HCT116 (cell line): ENCODE measurements at regions not wholly inside any gene's neighbourhood (a gene's known extent, or its start where the extent isn't known, plus 50 kb on each side); places are given as distances from the start of the nearest gene placed in this dataset.

Experiments used
- ATAC-seq: fragments of 200-7000 bp; cut with Tn5 transposase; 2 replicates; pipeline ENCODE4 v1.9.1; 2020; ENCODE audit warnings: mild to moderate bottlenecking, moderate library complexity
- BruUV-seq: library from RNA; stranded (reverse); fragments of 400-500 nt; replicated peaks from 2 replicates; lab custom pipeline; 2021; lab: Mats Ljungman, UMichigan
- CTCF ChIA-PET: fragments of 300-600 bp; sonication (Branson Sonifier 250); formaldehyde crosslinking; loops from one replicate; lab custom pipeline; 2021; ENCODE audit warnings: antibody characterized with exemption; lab: Charles Lee
- POLR2A ChIA-PET: fragments of 300-600, 350-600 bp; sonication (Branson Sonifier 250); formaldehyde crosslinking; loops from one replicate; lab custom pipeline; 2021; ENCODE audit warnings: antibody characterized with exemption; lab: Charles Lee
- RAD21 ChIA-PET, 2 experiments: fragments of 300-600 bp; sonication (Branson Sonifier 250); formaldehyde crosslinking; loops; one replicate each; lab custom pipeline; 2023; ENCODE audit warnings: low total read pairs in 2 of 2; ENCODE audit not compliant: uncharacterized antibody in 2 of 2, unreplicated experiment in 2 of 2, low non-redundant PET in 1 of 2; lab: Charles Lee
- DNase-seq: peaks from one replicate; pipeline ENCODE4 v3.0.0-alpha.2; 2010; ENCODE audit warnings: low read depth, low spot score
- H2AFZ ChIP-seq: fragments of 200-600 bp; shearing (Covaris generic), sonication (generic); 2 replicates; pipeline ENCODE4 v1.6.1; 2017; ENCODE audit warnings: low read depth, mixed run types, mixed read lengths, antibody characterized with exemption, low read length; ENCODE audit not compliant: poor library complexity, severe bottlenecking
- H3K27ac ChIP-seq: 2 replicates; pipeline ENCODE4 v1.5.1; 2012; ENCODE audit warnings: low read depth, low read length
- H3K27me3 ChIP-seq: fragments of 200-600 bp; sonication (generic); 2 replicates; pipeline ENCODE4 v1.6.1; 2016; ENCODE audit warnings: mixed run types, low read length, mixed read lengths; ENCODE audit not compliant: insufficient read depth
- H3K36me3 ChIP-seq, 2 experiments: fragments of 200-500 bp in 1 of 2; fragments of 200-600 bp in 1 of 2; sonication (Bioruptor generic) in 1 of 2; sonication (generic) in 1 of 2; 2 replicates each; pipeline versions ENCODE4 v1.5.1 to v1.6.1; 2014 to 2016; ENCODE audit warnings: low read length in 2 of 2, inconsistent platforms in 1 of 2, mixed read lengths in 1 of 2, mixed run types in 1 of 2; ENCODE audit not compliant: insufficient read depth in 2 of 2, control insufficient read depth in 1 of 2
- H3K4me1 ChIP-seq, 2 experiments: fragments of 200-600 bp in 1 of 2; sonication (generic) in 1 of 2; 2 replicates each; pipeline versions ENCODE4 v1.5.1 to v1.6.1; 2012 to 2017; ENCODE audit warnings: low read length in 2 of 2, inconsistent platforms in 1 of 2, mild to moderate bottlenecking in 1 of 2, mixed read lengths in 1 of 2, mixed run types in 1 of 2, moderate library complexity in 1 of 2; ENCODE audit not compliant: insufficient read depth in 2 of 2, control insufficient read depth in 1 of 2
- H3K4me2 ChIP-seq: fragments of 200-600 bp; sonication (generic); 2 replicates; pipeline ENCODE4 v1.6.1; 2017; ENCODE audit warnings: mixed run types, low read length, mixed read lengths
- H3K4me3 ChIP-seq, 2 experiments: fragments of 200-600 bp in 1 of 2; sonication (generic) in 1 of 2; replicated peaks in 1 of 2; 2 replicates each; pipeline ENCODE4 v1.5.1; 2011 to 2016; ENCODE audit warnings: low read length in 2 of 2, control low read depth in 1 of 2, low read depth in 1 of 2, mild to moderate bottlenecking in 1 of 2, mixed read lengths in 1 of 2, mixed run types in 1 of 2
- H3K79me2 ChIP-seq: fragments of 200-600 bp; sonication (generic); 2 replicates; pipeline ENCODE4 v1.6.1; 2017; ENCODE audit warnings: mild to moderate bottlenecking, mixed run types, low read length, moderate library complexity, mixed read lengths; ENCODE audit not compliant: insufficient read depth
- H3K9ac ChIP-seq: fragments of 200-600 bp; sonication (generic); 2 replicates; pipeline ENCODE4 v1.6.1; 2016; ENCODE audit warnings: low read length, mixed read lengths
- H3K9me2 ChIP-seq: fragments of 200-600 bp; sonication (generic), shearing (Covaris generic); 2 replicates; pipeline ENCODE4 v1.6.1; 2017; ENCODE audit warnings: mixed run types, mild to moderate bottlenecking, moderate library complexity; ENCODE audit not compliant: insufficient read depth
- H3K9me3 ChIP-seq, 2 experiments: fragments of 200-500 bp in 1 of 2; fragments of 200-600 bp in 1 of 2; sonication (Bioruptor generic) in 1 of 2; sonication (generic) in 1 of 2; 2 replicates each; pipeline ENCODE4 v1.6.1; 2014 to 2017; ENCODE audit warnings: low read length in 2 of 2, mixed read lengths in 2 of 2, inconsistent platforms in 1 of 2, low read depth in 1 of 2, mild to moderate bottlenecking in 1 of 2, mixed run types in 1 of 2, moderate library complexity in 1 of 2; ENCODE audit not compliant: control insufficient read depth in 1 of 2, insufficient read depth in 1 of 2
- H4K20me1 ChIP-seq: fragments of 200-600 bp; sonication (generic), shearing (Covaris generic); 2 replicates; pipeline ENCODE4 v1.6.1; 2017; ENCODE audit warnings: mixed run types, mild to moderate bottlenecking, moderate library complexity; ENCODE audit not compliant: insufficient read depth
- CBX3 ChIP-seq: IDR thresholded peaks from 2 replicates; pipeline ENCODE4 v1.6.1; 2012; ENCODE audit warnings: low read depth
- ELF1 ChIP-seq: IDR thresholded peaks from 2 replicates; pipeline ENCODE4 v1.6.1; 2012; ENCODE audit warnings: low read depth, borderline replicate concordance
- EZH2 ChIP-seq: fragments of 200-600 bp; sonication (generic); IDR thresholded peaks from 2 replicates; pipeline ENCODE4 v1.6.1; 2017; ENCODE audit warnings: antibody characterized with exemption, mixed run types
- EZH2phosphoT487 ChIP-seq: fragments of 200-600 bp; IDR thresholded peaks from 2 replicates; pipeline ENCODE4 v1.6.1; 2018; ENCODE audit warnings: antibody characterized with exemption, borderline replicate concordance
- FOSL1 ChIP-seq: IDR thresholded peaks from 2 replicates; pipeline ENCODE4 v1.6.1; 2012; ENCODE audit warnings: low read depth
- POLR2A ChIP-seq: IDR thresholded peaks from 2 replicates; pipeline ENCODE4 v1.7.0; 2011; ENCODE audit warnings: borderline replicate concordance; ENCODE audit not compliant: insufficient read depth, insufficient read length; ENCODE audit errors: extremely low read depth
- RAD21 ChIP-seq: IDR thresholded peaks from 2 replicates; pipeline ENCODE4 v1.6.1; 2012; ENCODE audit warnings: low read depth, mild to moderate bottlenecking
- SIN3A ChIP-seq: IDR thresholded peaks from 2 replicates; pipeline ENCODE4 v1.6.1; 2012; ENCODE audit warnings: low read depth
- SP1 ChIP-seq: IDR thresholded peaks from 2 replicates; pipeline ENCODE4 v1.6.1; 2012; ENCODE audit warnings: low read depth
- TCF7L2 ChIP-seq: IDR thresholded peaks from 2 replicates; pipeline ENCODE4 v1.7.0; 2011; ENCODE audit warnings: borderline replicate concordance, inconsistent platforms; ENCODE audit not compliant: insufficient read depth, insufficient read length; ENCODE audit errors: extremely low read depth
- YY1 ChIP-seq: IDR thresholded peaks from 2 replicates; pipeline ENCODE4 v1.6.1; 2011; ENCODE audit warnings: low read length, low read depth, moderate library complexity, mild to moderate bottlenecking; ENCODE audit not compliant: insufficient replicate concordance; ENCODE audit errors: extremely low read depth
- ZFX ChIP-seq: fragments of 450-650 bp; IDR thresholded peaks from 2 replicates; pipeline ENCODE4 v1.6.1; 2017
- ZNF274 ChIP-seq: fragments of 200-500 bp; sonication (Bioruptor generic); IDR thresholded peaks from 2 replicates; pipeline ENCODE4 v1.6.1; 2014; ENCODE audit warnings: mild to moderate bottlenecking, low read depth, low read length, inconsistent platforms
- intact Hi-C: fragments of 100-400 bp; cut with micrococcal nuclease; formaldehyde crosslinking; loops from 2 replicates; pipeline ENCODE4 v1.10.0; 2022
- TF ChIP-seq, protein P1 (sequence below): IDR thresholded peaks from 2 replicates; pipeline ENCODE4 v1.6.1; 2012
- TF ChIP-seq, protein P2 (sequence below): IDR thresholded peaks from 2 replicates; pipeline ENCODE4 v1.6.1; 2012
- TF ChIP-seq, protein P3 (sequence below), 3 experiments: fragments of 200-600 bp in 1 of 3; sonication (generic) in 1 of 3; IDR thresholded peaks in 2 of 3; conservative IDR thresholded peaks in 1 of 3; 2 replicates each; pipeline ENCODE4 v1.5.1; 2012 to 2017; ENCODE audit warnings: low read depth in 2 of 3, low read length in 2 of 3, antibody characterized with exemption in 1 of 3, borderline replicate concordance in 1 of 3, control low read depth in 1 of 3, mild to moderate bottlenecking in 1 of 3, mixed read lengths in 1 of 3, mixed run types in 1 of 3, moderate library complexity in 1 of 3; ENCODE audit not compliant: insufficient read depth in 1 of 3

DNA sequence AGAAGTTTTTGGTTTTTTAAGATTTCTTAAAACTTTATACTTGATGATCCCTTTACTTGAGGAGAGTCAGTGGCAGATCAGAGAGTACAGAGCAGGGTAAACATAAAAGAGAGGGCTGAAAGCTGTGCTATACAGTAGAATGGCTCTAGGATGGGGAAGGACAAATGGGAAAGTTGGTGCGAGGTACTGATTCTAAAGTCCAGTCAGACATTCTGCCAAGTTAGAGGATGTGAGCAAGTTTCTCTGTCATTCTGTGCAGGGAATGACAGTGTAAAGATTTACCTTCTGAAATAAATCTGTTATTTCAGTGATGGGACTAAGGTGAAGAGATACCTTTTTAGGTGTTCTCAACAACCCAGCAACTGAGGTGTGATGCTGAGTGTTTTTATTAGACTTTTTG is 100.1 kb upstream of the GBE1 start (continued):
- TF ChIP-seq YY1 = no peak
- TF ChIP-seq EZH2 = no peak
- TF ChIP-seq, protein P1, sequence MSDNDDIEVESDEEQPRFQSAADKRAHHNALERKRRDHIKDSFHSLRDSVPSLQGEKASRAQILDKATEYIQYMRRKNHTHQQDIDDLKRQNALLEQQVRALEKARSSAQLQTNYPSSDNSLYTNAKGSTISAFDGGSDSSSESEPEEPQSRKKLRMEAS = no peak
- no peak for TF ChIP-seq POLR2A

DNA sequence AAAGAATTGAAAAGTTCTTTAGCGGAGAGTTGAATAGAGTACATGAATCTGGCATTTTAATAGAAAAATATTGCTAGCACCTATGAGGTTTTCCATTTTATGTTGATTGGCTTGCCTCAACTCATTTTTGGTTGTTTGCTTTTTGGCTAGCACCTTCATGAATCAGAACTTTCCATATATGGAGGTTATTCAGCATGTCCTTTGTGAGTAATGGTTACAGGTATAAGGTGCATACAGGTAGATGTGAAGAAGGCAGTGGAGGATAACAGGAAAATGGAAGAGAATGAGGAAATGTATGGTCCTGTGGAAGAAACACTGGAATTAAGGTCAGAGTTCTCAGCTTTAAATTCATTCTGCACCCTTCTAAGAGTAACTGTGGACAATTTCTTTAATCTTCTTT is 98.1 kb upstream of the GBE1 start:
- TF ChIP-seq EZH2phosphoT487 = no peak
- TF ChIP-seq ZFX = no peak
- TF ChIP-seq CBX3 = no peak
- TF ChIP-seq, protein P2, sequence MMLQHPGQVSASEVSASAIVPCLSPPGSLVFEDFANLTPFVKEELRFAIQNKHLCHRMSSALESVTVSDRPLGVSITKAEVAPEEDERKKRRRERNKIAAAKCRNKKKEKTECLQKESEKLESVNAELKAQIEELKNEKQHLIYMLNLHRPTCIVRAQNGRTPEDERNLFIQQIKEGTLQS = no peak
- TF ChIP-seq, all 23 proteins: peak for 0
- ChIA-PET POLR2A (no interaction called here), RAD21 (no interaction called here), CTCF (no interaction called here)
- H3K27me3 ChIP-seq = no peaks in the 10 kb centered on the region
- no peaks in the 10 kb centered on the region for H4K20me1 ChIP-seq
- no peak overlapping the region for H3K27ac ChIP-seq
- no peak overlapping the region for H3K4me3 ChIP-seq
- no peaks in the 10 kb centered on the region for H3K9me3 ChIP-seq
- H3K9ac ChIP-seq = no peak overlapping the region
- DNase-seq = no peak
- no peaks in the 10 kb centered on the region for H3K36me3 ChIP-seq
- H3K9me2 ChIP-seq = no peaks in the 10 kb centered on the region
- H3K4me2 ChIP-seq = no peak overlapping the region
- H3K79me2 ChIP-seq = no peaks in the 10 kb centered on the region
- no peak overlapping the region for H2AFZ ChIP-seq
- BruUV-seq = no TSS peak
- intact Hi-C loops = loop anchor here (10.0 kb wide), 1 partner anchor 195 kb away; no protein-coding TSS in a partner anchor
- ATAC-seq = no peak
- no peaks in the 10 kb centered on the region for H3K4me1 ChIP-seq

DNA sequence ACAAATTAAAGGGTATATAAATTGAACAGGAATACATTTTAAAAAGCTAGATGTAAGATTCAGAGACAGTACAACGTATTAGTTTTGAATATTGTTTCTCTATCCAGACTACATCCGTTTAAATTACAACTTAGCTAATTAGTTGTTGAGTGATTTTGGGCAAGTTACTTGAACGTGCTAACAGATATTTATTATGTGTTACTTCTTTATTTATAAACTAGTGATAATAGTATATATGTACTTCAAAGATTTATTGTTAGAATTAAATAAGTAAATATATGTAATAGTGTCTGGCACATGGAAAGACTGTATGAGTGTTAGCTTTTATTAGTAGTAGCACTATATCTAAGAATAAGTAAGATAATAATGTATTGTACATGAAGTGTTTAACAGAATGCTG is 92.0 kb upstream of the GBE1 start:
- RAD21 ChIA-PET = no interaction called here
- CTCF ChIA-PET = no interaction called here
- no peaks in the 10 kb centered on the region; the same call in 1 of the 2 replicates for H3K27me3 ChIP-seq
- no TSS peak for BruUV-seq
- no peaks in the 10 kb centered on the region for H4K20me1 ChIP-seq
- H3K9me3 ChIP-seq = no peaks in the 10 kb centered on the region
- H3K36me3 ChIP-seq = no peaks in the 10 kb centered on the region
- H3K9ac ChIP-seq = no peak overlapping the region
- no peak overlapping the region for H2AFZ ChIP-seq
- intact Hi-C loops = loop anchor here (10.0 kb wide), 1 partner anchor 189 kb away; no protein-coding TSS in a partner anchor
- no peaks in the 10 kb centered on the region for H3K4me1 ChIP-seq
- no peak overlapping the region for H3K4me2 ChIP-seq
- H3K4me3 ChIP-seq = no peak overlapping the region
- POLR2A ChIA-PET = no interaction called here
- DNase-seq = no peak
- H3K9me2 ChIP-seq = no peaks in the 10 kb centered on the region
- H3K27ac ChIP-seq = no peak overlapping the region
- no peaks in the 10 kb centered on the region for H3K79me2 ChIP-seq
- ATAC-seq = no peak
- no peak for TF ChIP-seq RAD21
- TF ChIP-seq FOSL1 = no peak
- no peak for TF ChIP-seq SIN3A
- TF ChIP-seq SP1 = no peak
- TF ChIP-seq, protein P3, sequence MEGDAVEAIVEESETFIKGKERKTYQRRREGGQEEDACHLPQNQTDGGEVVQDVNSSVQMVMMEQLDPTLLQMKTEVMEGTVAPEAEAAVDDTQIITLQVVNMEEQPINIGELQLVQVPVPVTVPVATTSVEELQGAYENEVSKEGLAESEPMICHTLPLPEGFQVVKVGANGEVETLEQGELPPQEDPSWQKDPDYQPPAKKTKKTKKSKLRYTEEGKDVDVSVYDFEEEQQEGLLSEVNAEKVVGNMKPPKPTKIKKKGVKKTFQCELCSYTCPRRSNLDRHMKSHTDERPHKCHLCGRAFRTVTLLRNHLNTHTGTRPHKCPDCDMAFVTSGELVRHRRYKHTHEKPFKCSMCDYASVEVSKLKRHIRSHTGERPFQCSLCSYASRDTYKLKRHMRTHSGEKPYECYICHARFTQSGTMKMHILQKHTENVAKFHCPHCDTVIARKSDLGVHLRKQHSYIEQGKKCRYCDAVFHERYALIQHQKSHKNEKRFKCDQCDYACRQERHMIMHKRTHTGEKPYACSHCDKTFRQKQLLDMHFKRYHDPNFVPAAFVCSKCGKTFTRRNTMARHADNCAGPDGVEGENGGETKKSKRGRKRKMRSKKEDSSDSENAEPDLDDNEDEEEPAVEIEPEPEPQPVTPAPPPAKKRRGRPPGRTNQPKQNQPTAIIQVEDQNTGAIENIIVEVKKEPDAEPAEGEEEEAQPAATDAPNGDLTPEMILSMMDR (IDR thresholded peaks at IDR 0.05 in 2 of 3, conservative IDR thresholded peaks at IDR 0.05 in 1 of 3; ENCODE audit: borderline replicate concordance in 1 of 3, insufficient read depth in 1 of 3, low read depth in 2 of 3, low read length in 2 of 3) = no peak
- TF ChIP-seq TCF7L2 = no peak
- TF ChIP-seq ZNF274 = no peak
- no peak for TF ChIP-seq YY1
- no peak for TF ChIP-seq ELF1
